HepG2 (cell line): ENCODE measurements at regions not wholly inside any gene's neighbourhood (a gene's known extent, or its start where the extent isn't known, plus 50 kb on each side); places are given as distances from the start of the nearest gene placed in this dataset.

ENCODE experiments used
- ATAC-seq: fragments of 200-7000 bp; cut with Tn5 transposase; 3 replicates; pipeline ENCODE4 v1.9.1; 2020; ENCODE audit warnings: mild to moderate bottlenecking, moderate library complexity
- BruUV-seq: library from RNA; stranded (reverse); fragments of 400-500 nt; replicated peaks from 2 replicates; lab custom pipeline; 2021; lab: Mats Ljungman, UMichigan
- CTCF ChIA-PET: fragments of 300-600 bp; formaldehyde crosslinking; extraction: SDS; loops from one replicate; lab custom pipeline; 2021; ENCODE audit warnings: low total read pairs, inconsistent platforms, low intra/inter-chr PET ratio; lab: Yijun Ruan, JAX
- POLR2A ChIA-PET: fragments of 350-600 bp; sonication (Branson Sonifier 250); formaldehyde crosslinking; loops from one replicate; lab custom pipeline; 2020; ENCODE audit warnings: antibody characterized with exemption, inconsistent platforms; lab: Yijun Ruan, JAX
- DNase-seq: peaks from one replicate; pipeline ENCODE4 v3.0.0-alpha.2; 2015; ENCODE audit warnings: low spot score
- FAIRE-seq: peaks from 3 replicates; lab custom pipeline; 2011; peaks lifted over from hg19 to GRCh38; lab: Jason Lieb, UNC
- H2AFZ ChIP-seq: one replicate; pipeline ENCODE4 v1.6.1; 2011; ENCODE audit warnings: low read length, inconsistent platforms
- H3K27ac ChIP-seq: fragments of 300-600 bp; 3 replicates; pipeline ENCODE4 v1.8.0; 2011; ENCODE audit warnings: mixed run types, mild to moderate bottlenecking, mixed read lengths, low read length, inconsistent platforms; ENCODE audit not compliant: insufficient read depth; ENCODE audit errors: extremely low read length
- H3K27me3 ChIP-seq, 2 experiments: fragments of 200-600 bp in 1 of 2; 2 replicates in 1 of 2; 3 replicates in 1 of 2; pipeline versions ENCODE4 v1.6.0 to v1.8.0; 2011; ENCODE audit warnings: low read length in 2 of 2, mild to moderate bottlenecking in 2 of 2, moderate library complexity in 2 of 2, inconsistent platforms in 1 of 2; ENCODE audit not compliant: insufficient read depth in 2 of 2, control insufficient read depth in 1 of 2
- H3K36me3 ChIP-seq, 2 experiments: fragments of 200-600 bp in 1 of 2; replicated peaks in 1 of 2; 2 replicates in 1 of 2; 3 replicates in 1 of 2; pipeline versions ENCODE4 v1.5.1 to v1.8.0; 2011; ENCODE audit warnings: low read length in 2 of 2, inconsistent platforms in 1 of 2; ENCODE audit not compliant: insufficient read depth in 2 of 2, control insufficient read depth in 1 of 2
- H3K4me1 ChIP-seq: 2 replicates; pipeline ENCODE4 v1.5.1; 2012; ENCODE audit warnings: low read length, inconsistent platforms; ENCODE audit not compliant: insufficient read depth
- H3K4me2 ChIP-seq: 2 replicates; pipeline ENCODE4 v1.6.0; 2011; ENCODE audit warnings: low read depth, low read length, inconsistent platforms
- H3K4me3 ChIP-seq, 3 experiments: fragments of 200-600 bp in 1 of 3; sonication (generic), shearing (Covaris generic) in 1 of 3; replicated peaks in 1 of 3; 2 replicates each; pipeline ENCODE4 v1.5.1; 2011 to 2016; ENCODE audit warnings: low read length in 3 of 3, inconsistent platforms in 2 of 3, low read depth in 2 of 3, mild to moderate bottlenecking in 2 of 3, control low read depth in 1 of 3, mixed read lengths in 1 of 3; ENCODE audit not compliant: insufficient read depth in 1 of 3
- H3K79me2 ChIP-seq: one replicate; pipeline ENCODE4 v1.6.1; 2011; ENCODE audit warnings: low read length, inconsistent platforms; ENCODE audit not compliant: insufficient read depth
- H3K9ac ChIP-seq: 2 replicates; pipeline ENCODE4 v1.6.0; 2011; ENCODE audit warnings: mild to moderate bottlenecking, low read depth, low read length, inconsistent platforms; ENCODE audit not compliant: insufficient read depth
- H3K9me3 ChIP-seq: 2 replicates; pipeline ENCODE4 v1.5.1; 2012; ENCODE audit warnings: mild to moderate bottlenecking, low read length
- H4K20me1 ChIP-seq: 2 replicates; pipeline ENCODE4 v1.6.0; 2011; ENCODE audit warnings: inconsistent platforms, mild to moderate bottlenecking, low read length, moderate library complexity; ENCODE audit not compliant: insufficient read depth
- ARHGAP35 ChIP-seq: sonication (generic); formaldehyde crosslinking; IDR thresholded peaks from 2 replicates; pipeline ENCODE4 v1.9.0; 2022; ENCODE audit warnings: mild to moderate bottlenecking, inconsistent platforms, moderate library complexity, missing genetic modification reagents, borderline replicate concordance
- FOXA3 ChIP-seq: IDR thresholded peaks from 2 replicates; pipeline ENCODE4 v1.6.1; 2016; ENCODE audit warnings: missing genetic modification reagents, missing compliant biosample characterization
- HMG20B ChIP-seq: conservative IDR thresholded peaks from 2 replicates; pipeline ENCODE4 v1.6.1; 2016; ENCODE audit warnings: missing genetic modification reagents, missing compliant biosample characterization
- HOXA9 ChIP-seq: sonication (generic); formaldehyde crosslinking; IDR thresholded peaks from 2 replicates; pipeline ENCODE4 v1.8.1; 2022; ENCODE audit warnings: missing genetic modification reagents, mild to moderate bottlenecking, moderate library complexity, borderline replicate concordance
- HOXD1 ChIP-seq: sonication (generic); formaldehyde crosslinking; IDR thresholded peaks from 2 replicates; pipeline ENCODE4 v1.5.0; 2020; ENCODE audit warnings: missing genetic modification reagents
- NFKB2 ChIP-seq: sonication (generic); formaldehyde crosslinking; IDR thresholded peaks from 2 replicates; pipeline ENCODE4 v1.4.0; 2020; ENCODE audit warnings: missing genetic modification reagents, borderline replicate concordance
- RAD51 ChIP-seq: fragments of 450-650 bp; IDR thresholded peaks from 2 replicates; pipeline ENCODE4 v1.6.1; 2016; ENCODE audit warnings: borderline replicate concordance
- SMAD1 ChIP-seq: sonication (generic); formaldehyde crosslinking; IDR thresholded peaks from 2 replicates; pipeline ENCODE4 v1.4.0; 2020; ENCODE audit warnings: missing genetic modification reagents, low read depth, mild to moderate bottlenecking, borderline replicate concordance
- SP2 ChIP-seq: sonication (generic); formaldehyde crosslinking; IDR thresholded peaks from 2 replicates; pipeline ENCODE4 v1.5.1; 2020; ENCODE audit warnings: mild to moderate bottlenecking, missing genetic modification reagents
- XRCC5 ChIP-seq: fragments of 200-400 bp; formaldehyde crosslinking; optimal IDR thresholded peaks from 2 replicates; pipeline ENCODE3; 2017; ENCODE audit warnings: mild to moderate bottlenecking, low read length
- ZFP37 ChIP-seq: sonication (generic); formaldehyde crosslinking; IDR thresholded peaks from 2 replicates; pipeline ENCODE4 v1.4.0; 2020; ENCODE audit warnings: missing genetic modification reagents, borderline replicate concordance
- ZNF101 ChIP-seq: sonication (generic); formaldehyde crosslinking; IDR thresholded peaks from 2 replicates; pipeline ENCODE4 v1.4.0; 2020; ENCODE audit warnings: mild to moderate bottlenecking, low read depth, missing genetic modification reagents, borderline replicate concordance
- ZNF143 ChIP-seq: sonication (generic); formaldehyde crosslinking; IDR thresholded peaks from 2 replicates; pipeline ENCODE4 v1.4.0; 2020; ENCODE audit warnings: missing genetic modification reagents
- ZNF484 ChIP-seq: sonication (generic); formaldehyde crosslinking; IDR thresholded peaks from 2 replicates; pipeline ENCODE4 v1.5.1; 2020; ENCODE audit warnings: mild to moderate bottlenecking, low read depth, missing genetic modification reagents, borderline replicate concordance
- ZNF589 ChIP-seq: sonication (generic); formaldehyde crosslinking; conservative IDR thresholded peaks from 2 replicates; pipeline ENCODE4 v1.8.0; 2022; ENCODE audit warnings: mild to moderate bottlenecking, moderate library complexity, missing genetic modification reagents
- ZNF772 ChIP-seq: sonication (generic); formaldehyde crosslinking; IDR thresholded peaks from 2 replicates; pipeline ENCODE4 v1.5.0; 2020; ENCODE audit warnings: mild to moderate bottlenecking, missing genetic modification reagents
- ZNF883 ChIP-seq: sonication (generic); formaldehyde crosslinking; IDR thresholded peaks from 2 replicates; pipeline ENCODE4 v1.5.1; 2020; ENCODE audit warnings: mild to moderate bottlenecking, missing genetic modification reagents; ENCODE audit errors: not compliant biosample characterization
- WGBS: methylation state at CpG from one replicate; pipeline ENCODE4 v1.1.6; 2017; ENCODE audit warnings: low lambda C conversion rate; 5-methylcytosine and 5-hydroxymethylcytosine counted together
- in situ Hi-C: cut with HindIII; loops from 2 replicates; pipeline ENCODE4 v1.10.0; 2017; ENCODE audit warnings: low pct_unique_long_range_greater_than_20kb; ENCODE audit not compliant: extremely low pct_ligation_motif_present
- intact Hi-C: fragments of 100-400 bp; cut with micrococcal nuclease; formaldehyde crosslinking; loops from one replicate; pipeline ENCODE4 v1.10.0; 2022; ENCODE audit not compliant: unreplicated experiment
- TF ChIP-seq, protein P1 (sequence below): sonication (generic); formaldehyde crosslinking; IDR thresholded peaks from 2 replicates; pipeline ENCODE4 v1.4.0; 2020; ENCODE audit warnings: missing genetic modification reagents
- TF ChIP-seq, protein P2 (sequence below): sonication (generic); formaldehyde crosslinking; IDR thresholded peaks from 2 replicates; pipeline ENCODE4 v1.9.0; 2021; ENCODE audit warnings: missing genetic modification reagents, borderline replicate concordance
- TF ChIP-seq, protein P3 (sequence below): sonication (generic); formaldehyde crosslinking; IDR thresholded peaks from 2 replicates; pipeline ENCODE4 v1.5.0; 2020; ENCODE audit warnings: missing genetic modification reagents

DNA sequence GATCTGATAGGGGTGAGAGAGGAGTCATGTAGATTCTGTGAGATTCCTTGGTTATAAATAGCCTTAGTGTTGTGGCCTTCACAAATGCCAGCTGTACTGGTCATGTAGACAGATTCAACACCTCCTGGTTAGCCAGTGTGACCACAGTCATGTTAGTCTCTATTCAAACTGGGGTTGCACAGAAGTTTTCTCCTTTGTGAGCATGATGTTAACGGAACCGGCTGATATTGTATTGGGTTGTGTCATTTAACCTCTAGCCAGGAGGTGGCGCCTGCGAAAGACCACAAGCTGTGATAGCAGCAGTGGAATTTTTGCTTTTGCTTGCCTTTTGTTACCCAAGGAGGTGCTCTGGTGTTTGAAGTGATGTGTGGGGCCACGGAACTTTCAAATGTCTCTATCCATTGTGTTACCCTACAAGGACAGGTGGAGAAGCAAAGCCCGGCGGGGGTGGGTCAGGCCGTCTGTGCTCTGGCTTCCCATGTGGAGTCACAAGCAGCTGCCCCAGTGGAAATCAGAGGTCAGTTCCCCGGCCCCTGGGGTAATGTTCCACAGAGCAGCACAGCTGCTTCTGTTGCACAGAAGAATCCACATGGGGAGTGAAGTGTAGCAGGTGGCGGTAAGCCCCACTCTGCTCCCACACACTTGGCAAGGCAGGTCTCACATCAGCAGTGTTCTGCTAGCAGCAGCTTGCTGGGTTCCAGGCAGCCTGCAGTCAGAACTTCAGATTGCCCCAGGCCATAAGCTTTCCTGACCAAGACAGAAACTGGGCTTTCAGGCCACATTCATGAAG, 112.6 kb downstream of the ADAMTS1 start (continued):
- TF ChIP-seq XRCC5 (peak; percentile 43), NFKB2 (no peak)
- TF ChIP-seq, all 625 proteins: peak for 4

DNA sequence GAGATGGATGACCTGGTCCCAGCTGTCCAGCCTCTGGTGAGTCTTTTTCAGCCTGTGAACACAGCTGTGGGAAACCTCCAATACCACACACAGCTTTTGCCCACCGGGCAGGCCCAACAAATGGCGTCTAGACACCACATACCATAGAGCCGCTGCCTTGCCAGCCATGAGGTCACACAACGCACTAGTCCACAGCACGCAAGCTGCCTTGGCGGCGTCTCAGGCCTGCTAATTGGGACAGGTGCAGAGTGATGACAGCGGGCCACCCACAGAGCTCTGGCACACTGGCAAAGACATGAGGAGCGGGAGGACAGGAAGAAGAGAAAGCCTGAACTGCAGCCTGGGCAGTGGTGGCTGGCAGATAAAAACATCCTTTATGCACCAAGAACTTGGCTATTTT, 125.5 kb downstream of the ADAMTS1 start:
- intact Hi-C loops (loop anchor here (5.0 kb wide), 1 partner anchor 983 kb away; no protein-coding TSS in a partner anchor), in situ Hi-C loops (loop anchor here (10.0 kb wide), 1 partner anchor 1115 kb away; the partner anchor contains the start of gene MRPL39)
- no peak overlapping the region for H2AFZ ChIP-seq
- no peak overlapping the region for H3K27ac ChIP-seq
- no peak for DNase-seq
- H3K79me2 ChIP-seq: no peaks in the 10 kb centered on the region
- H3K9ac ChIP-seq: no peak overlapping the region
- no peaks in the 10 kb centered on the region for H3K9me3 ChIP-seq
- no peak for ATAC-seq
- ChIA-PET CTCF (no interaction called here), POLR2A (no interaction called here)
- no TSS peak for BruUV-seq
- no peak overlapping the region for H3K4me2 ChIP-seq
- no peak overlapping the region for H3K4me3 ChIP-seq
- H3K36me3 ChIP-seq: no peaks in the 10 kb centered on the region
- no peak for FAIRE-seq
- H4K20me1 ChIP-seq: no peaks in the 10 kb centered on the region
- H3K27me3 ChIP-seq: no peaks in the 10 kb centered on the region
- no peaks in the 10 kb centered on the region for H3K4me1 ChIP-seq
- 28% methylated on average over 5 of the region's 9 CpGs for WGBS
- TF ChIP-seq ZNF772 (CRISPR knock-in tag) (no peak), ARHGAP35 (CRISPR knock-in tag) (no peak), SMAD1 (no peak), HMG20B (no peak), ZFP37 (CRISPR knock-in tag) (no peak), SP2 (CRISPR knock-in tag) (no peak), ZNF484 (CRISPR knock-in tag) (no peak), ZNF143 (CRISPR knock-in tag) (no peak), HOXA9 (CRISPR knock-in tag) (no peak), RAD51 (no peak), ZNF101 (CRISPR knock-in tag) (no peak), FOXA3 (no peak), ZNF883 (CRISPR knock-in tag) (no peak), HOXD1 (CRISPR knock-in tag) (no peak), ZNF589 (no peak)
- TF ChIP-seq, protein P1, sequence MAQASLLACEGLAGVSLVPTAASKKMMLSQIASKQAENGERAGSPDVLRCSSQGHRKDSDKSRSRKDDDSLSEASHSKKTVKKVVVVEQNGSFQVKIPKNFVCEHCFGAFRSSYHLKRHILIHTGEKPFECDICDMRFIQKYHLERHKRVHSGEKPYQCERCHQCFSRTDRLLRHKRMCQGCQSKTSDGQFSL (CRISPR knock-in tag): no peak
- TF ChIP-seq, protein P2, sequence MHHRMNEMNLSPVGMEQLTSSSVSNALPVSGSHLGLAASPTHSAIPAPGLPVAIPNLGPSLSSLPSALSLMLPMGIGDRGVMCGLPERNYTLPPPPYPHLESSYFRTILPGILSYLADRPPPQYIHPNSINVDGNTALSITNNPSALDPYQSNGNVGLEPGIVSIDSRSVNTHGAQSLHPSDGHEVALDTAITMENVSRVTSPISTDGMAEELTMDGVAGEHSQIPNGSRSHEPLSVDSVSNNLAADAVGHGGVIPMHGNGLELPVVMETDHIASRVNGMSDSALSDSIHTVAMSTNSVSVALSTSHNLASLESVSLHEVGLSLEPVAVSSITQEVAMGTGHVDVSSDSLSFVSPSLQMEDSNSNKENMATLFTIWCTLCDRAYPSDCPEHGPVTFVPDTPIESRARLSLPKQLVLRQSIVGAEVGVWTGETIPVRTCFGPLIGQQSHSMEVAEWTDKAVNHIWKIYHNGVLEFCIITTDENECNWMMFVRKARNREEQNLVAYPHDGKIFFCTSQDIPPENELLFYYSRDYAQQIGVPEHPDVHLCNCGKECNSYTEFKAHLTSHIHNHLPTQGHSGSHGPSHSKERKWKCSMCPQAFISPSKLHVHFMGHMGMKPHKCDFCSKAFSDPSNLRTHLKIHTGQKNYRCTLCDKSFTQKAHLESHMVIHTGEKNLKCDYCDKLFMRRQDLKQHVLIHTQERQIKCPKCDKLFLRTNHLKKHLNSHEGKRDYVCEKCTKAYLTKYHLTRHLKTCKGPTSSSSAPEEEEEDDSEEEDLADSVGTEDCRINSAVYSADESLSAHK (CRISPR knock-in tag): no peak
- TF ChIP-seq, protein P3, sequence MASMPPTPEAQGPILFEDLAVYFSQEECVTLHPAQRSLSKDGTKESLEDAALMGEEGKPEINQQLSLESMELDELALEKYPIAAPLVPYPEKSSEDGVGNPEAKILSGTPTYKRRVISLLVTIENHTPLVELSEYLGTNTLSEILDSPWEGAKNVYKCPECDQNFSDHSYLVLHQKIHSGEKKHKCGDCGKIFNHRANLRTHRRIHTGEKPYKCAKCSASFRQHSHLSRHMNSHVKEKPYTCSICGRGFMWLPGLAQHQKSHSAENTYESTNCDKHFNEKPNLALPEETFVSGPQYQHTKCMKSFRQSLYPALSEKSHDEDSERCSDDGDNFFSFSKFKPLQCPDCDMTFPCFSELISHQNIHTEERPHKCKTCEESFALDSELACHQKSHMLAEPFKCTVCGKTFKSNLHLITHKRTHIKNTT (CRISPR knock-in tag): no peak
